Activated CD4-positive, alpha-beta T cell treated with anti-CD3 and anti-CD28 coated beads for 24 hours (primary cell): ENCODE measurements at regions not wholly inside any gene's neighbourhood (a gene's known extent, or its start where the extent isn't known, plus 50 kb on each side); places are given as distances from the start of the nearest gene placed in this dataset.
"Not testable (repeated sequence)": the region's sequence is repeated elsewhere in the genome, so short reads cannot be mapped to it uniquely, and the experiment has no call there.

Experiments
- DNase-seq, 2 donors: peaks; one replicate each; pipeline ENCODE4 v3.0.0-alpha.2; 2020; ENCODE audit warnings: low read depth in 2 of 2

DNA sequence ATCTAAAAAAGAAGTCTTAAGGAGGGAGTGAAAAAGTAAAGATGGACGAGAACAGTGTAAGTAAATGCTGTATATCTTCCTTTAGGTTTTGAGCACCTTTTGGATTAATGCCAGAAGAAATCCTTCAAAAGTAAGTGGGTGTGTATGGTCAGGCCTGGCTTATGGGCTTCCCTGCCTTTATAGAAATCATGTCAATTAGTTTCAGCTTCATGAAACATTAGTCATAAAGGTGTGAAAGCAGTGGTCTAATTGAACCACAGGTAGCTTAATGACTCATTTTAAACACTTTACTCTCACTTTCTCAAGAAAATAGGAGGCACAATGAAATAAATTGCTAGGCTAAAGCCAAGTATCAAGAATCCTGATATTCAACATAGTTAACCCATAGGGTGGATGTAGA lies 467.4 kb upstream of the DPPA4 start:
- DNase-seq: no peak

DNA sequence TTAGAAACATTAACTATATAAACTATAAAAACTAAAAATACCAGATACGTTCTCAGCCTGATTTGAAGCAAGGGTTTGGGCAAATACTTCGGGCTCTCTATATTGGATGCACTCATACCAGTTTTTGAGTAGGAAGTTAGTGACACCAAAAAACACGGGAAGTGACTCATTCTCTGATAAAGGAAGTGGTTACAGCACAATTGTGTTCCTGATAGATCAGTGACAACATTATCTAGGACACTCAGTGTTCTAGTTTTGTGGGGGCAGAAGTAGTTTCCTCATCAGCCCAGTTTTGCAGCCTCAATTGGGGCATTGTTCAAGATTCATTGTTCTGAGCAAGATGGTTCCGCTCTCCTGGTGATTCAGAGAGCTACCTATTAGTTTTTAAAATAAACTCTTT lies 469.6 kb upstream of the DPPA4 start:
- DNase-seq: peak in 1 of 2 donors; percentile 23

DNA sequence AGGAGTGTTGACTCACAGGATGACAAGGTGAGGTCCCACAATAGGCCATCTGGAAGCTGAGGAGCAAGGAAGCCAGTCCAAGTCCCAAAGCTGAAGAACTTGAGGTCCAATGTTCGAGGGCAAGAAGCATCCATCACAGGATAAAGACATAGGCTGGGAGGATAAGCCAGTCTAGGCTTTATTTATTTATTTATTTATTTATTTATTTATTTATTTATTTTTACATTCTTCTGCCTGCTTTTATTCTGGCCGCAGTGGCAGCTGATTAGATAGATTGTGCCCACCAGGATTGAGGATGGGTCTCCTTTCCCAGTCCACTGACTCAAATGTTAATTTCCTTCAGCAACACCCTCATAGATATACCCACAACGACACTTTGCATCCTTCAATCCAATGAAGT lies 472.2 kb upstream of the DPPA4 start:
- DNase-seq: no peak

DNA sequence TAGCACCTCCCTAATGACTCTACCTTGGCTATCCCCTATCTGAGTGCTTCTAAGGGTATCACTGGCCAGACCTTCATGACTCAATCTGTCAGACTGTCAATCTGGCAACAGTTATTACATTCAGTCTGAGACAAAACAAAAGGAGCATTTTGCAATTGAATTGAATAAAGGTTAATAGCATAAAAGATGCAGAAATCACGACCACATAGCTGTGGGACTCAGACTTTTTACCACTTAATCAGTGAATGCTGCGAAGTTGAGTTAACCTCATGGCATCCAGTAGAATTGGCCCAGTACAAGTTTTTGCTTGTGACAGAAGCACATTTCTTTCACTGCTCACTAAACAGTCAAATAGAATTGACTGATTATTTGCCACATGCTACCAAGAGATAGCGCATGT lies 480.7 kb upstream of the DPPA4 start:
- no peak for DNase-seq

DNA sequence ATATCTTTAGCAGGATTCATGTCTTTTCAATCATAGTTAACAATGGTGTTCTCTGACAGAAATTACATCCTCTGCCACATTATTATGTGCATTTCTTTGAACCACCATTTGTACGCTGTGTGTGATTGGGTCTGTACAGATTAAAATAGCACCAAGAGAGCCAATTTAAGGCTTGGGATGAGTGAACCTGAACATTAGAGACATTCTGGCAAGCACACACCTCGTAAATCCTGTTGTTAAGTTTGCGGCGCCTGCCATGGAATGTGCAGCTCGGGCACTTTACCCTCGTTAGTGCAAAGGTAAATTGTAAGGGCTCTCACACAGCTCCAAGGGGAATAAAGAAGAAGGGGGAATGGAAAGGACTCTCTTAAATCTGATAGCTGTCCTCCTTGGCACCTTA lies 482.4 kb upstream of the DPPA4 start:
- DNase-seq: no peak

DNA sequence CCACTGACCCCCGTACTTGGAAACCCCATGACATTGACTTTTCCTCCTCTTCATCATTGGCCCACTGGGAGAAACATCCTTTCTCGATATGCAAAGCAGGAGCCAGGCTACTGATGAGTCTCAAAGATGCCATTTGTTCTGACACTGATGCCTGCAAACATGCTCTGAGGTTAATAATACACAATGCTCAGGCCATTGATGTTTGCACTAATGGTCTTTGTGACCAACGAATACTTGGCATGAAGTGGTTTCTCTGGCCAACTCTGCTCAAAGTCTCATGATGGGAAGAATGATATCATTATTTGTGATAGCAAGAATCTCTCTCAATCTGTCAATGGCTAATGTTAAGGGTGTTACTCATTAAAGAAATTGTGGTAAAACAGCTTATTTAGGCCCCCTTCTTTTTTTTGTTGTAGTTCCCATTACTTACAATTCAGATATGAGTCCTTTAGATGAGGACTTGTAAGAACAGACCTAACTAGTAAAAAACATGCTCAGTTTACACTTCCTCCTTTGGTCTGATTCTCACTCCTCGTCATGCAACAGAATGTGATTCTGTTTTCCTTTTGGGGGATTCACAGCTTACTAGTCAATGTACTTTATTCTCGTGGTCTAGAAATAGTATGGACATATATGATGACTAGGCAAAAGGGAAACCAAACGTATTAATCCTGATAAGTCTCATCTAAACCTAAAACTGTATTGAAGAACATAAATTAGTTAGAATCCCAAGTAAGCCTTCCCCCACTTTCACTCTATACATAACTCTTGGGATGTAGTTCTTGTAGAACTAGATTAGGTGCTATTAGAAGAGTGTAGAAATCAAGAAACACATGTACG lies 488.8 kb upstream of the DPPA4 start:
- DNase-seq: no peak

DNA sequence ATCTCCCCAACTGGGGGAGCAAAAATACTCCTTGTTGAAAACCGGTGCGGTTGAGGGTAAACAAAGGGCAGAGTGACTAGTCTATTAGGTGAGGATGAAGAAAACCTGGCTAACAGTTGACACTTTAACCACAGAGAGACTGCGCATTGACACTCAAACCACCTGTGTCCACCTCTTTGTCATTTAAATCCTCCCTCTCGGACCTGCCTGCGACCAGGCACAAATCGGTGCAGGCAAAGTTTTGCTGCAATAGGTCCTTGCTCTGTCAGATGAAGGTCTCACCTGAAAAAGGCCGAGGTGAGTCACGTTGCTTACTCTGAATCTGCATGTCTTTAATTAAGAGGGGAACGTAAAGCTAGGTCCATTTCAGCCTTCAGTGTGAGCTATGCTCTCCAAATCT lies 494.1 kb upstream of the DPPA4 start:
- DNase-seq: no peak

DNA sequence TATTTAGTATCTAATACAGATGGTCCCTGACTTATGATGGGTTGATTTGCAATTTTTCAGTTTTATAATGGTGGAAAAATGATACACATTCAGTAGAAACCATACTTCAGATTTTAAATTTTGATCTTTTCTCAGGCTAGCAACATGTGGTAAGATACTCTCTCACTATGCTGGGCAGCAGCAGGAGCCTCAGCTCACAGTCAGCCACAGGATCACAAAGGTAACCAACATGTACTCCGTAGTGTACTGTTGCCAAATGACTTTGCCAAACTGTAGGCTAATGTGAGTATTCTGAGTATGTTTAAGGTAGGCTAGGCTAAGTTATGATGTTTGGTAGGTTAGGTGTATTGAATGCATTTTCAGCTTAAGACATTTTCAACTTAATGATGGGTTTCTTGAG lies 498.6 kb upstream of the DPPA4 start:
- no peak for DNase-seq

DNA sequence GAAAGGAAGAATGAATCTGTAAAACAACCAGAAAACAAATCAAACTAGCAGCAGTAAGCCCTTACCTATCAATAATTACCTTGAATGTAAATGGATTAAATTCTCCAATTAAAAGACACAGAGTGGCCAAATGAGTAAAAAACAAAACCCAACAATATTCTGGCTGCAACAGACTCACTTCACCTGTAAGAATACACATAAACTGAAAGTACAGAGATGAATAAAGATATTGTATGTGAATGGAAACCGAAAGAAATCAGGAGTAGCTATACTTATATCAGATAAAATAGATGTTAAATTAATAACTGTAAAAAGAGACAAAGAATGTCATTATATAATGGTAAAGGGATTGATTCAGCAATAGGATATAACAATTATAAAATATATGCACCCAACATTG lies 514.5 kb upstream of the DPPA4 start:
- no peak for DNase-seq

DNA sequence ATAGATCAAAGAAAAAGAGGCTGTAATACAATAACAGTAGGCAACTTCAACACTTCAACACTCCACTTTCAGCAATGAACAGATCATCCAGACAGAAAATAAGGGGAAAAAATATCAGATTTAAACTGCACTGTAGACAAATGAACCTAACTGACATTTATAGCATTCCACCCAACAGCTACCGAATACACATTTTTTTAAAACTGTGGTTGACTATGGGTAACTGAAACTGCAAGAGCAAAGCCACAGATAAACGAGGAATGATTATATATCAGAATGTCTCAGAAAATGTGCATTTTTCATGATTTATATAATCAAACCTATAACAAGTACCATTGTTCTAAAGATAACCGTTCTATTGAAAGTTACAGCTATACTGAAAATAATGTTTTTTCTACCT lies 514.9 kb upstream of the DPPA4 start:
- DNase-seq: no peak

DNA sequence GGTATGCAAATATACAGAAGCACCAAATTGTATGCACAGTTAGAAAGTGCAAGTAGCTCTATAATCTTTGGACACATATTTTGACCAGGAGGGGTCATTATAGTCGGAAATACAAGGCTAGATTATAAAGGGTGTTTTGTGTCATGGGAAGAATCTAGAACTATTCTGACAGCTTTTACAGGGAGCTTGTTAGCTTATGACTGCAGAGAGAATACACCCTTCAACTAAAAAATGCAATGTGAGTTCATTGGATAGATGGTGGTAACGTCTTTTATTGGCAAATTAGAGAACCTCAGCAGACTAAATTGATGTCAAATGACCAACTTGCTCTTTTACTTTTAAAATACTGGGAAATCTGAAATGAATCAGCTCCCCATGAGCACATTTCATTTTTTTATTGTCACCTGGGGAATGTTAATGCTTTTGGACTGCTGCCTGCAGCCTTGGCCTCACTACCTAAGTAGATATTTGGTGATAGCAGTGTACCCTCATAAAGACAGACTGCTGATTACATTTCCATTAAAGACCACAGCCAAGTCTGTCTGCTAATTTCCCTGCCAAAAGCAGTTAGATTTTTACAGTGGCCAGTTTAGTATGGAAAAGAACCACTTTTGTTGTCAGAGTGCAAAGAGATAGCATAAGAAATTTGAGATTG lies 515.9 kb upstream of the DPPA4 start:
- no peak for DNase-seq

DNA sequence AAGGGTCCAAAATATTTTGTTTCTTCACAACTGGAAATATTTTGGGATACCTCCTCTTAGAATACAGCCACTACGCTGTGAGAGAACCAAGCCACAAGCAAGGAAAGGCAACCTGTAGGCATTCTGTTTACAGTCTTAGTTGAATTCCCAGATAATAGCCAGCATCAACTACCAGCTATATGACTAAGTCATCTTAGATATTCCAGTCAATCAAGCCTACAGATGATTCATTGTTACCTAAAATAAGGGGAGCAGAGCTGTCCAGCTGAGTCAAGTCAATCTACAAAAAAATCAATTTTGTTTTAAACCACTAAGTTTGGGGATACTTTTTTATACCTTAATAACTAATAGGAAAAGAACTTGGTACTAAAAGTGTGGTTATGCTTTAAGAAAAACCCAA lies 526.4 kb upstream of the DPPA4 start:
- DNase-seq: no peak

DNA sequence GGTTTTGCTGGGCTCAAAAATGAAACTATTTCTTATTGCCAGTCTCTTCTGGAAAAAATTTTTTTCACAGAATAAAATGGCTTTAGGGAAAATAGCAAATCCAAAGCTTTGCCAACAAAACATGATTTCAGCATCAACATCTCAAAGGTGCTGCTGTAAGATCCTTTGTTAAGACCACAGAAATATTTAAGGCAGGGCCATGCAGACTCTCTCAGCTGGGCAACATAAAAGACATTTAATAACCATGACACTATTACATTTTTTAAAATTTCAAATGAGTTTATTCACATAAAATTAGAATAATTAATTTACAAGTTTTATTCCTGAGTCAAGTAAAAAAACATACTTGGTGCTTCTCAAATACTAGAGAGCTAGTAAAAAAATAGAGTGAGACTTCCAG lies 527.1 kb upstream of the DPPA4 start:
- no peak for DNase-seq

DNA sequence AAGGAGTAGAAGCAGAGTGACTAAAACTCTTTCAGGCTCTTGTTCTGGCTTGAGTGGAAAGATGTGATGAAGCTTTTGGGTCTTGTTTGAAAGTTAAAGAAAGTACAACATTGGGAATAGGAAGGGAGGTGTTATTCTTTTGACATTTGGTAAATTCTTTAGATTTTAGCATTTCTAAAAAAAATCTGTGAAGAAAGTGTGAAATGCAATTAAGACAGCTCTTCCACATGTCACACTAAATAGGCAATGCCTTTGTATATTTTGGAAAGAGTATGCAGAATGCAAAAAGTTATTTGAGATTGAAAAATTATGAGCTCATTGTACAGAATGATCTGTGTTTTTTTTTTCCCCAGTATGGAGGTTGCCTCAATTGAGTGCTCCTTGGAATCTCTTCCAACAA lies 532.2 kb upstream of the DPPA4 start:
- no peak for DNase-seq

DNA sequence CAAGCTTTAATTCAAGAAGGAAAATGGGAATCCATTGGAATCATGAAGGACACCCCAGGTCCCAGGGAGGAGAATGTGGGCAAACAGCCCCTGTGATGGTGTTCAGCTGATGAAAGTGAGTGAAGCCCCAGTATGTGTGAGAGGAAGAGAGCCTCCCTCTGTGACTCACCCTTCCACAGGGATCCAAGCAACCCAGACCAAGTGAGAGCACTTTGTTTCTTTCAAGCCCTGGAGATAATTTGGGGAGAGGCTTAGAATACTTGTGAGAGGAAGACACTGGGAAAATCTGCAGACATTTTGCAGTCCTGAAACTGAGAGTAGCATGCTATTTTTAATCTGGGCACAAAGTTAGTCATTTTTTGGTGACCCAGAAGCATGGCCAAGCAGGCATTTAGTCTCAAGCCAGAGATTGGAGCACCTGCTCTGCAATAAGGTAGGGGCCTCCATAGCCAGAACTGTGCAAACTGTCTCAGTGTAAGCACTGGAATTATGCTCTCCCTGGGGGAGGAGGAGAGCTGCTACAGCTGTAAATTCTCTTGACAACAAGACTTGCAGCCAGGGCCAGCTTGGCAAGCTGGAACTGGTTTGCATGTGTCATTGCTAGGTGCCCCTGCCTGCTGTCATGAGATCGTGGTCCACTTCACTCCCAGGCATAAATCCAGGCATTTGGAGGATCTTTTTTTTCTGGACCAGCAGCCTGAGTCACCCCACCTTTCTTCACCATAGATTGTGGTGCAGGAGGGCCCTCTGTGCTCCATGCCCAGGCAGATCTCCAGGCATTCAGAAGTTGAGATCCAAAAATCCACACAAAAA lies 537.8 kb upstream of the DPPA4 start:
- no peak for DNase-seq

DNA sequence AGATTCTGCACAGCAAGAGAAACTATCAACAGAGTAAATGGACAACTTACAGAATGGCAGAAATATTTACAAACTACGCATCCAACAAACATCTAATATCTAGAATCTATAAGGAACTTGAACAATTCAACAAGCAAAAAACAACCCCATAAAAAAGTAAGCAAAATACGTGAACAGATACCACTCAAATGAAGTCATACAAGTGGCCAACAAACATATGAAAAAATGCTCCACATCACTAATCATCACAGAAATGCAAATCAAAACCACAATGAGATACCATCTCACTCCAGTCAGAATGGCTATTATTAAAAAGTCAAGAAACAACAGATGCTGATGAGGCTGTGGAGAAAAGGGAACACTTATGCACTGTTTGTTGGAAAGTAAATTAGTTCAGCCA lies 540.3 kb upstream of the DPPA4 start:
- DNase-seq: not testable (repeated sequence)

DNA sequence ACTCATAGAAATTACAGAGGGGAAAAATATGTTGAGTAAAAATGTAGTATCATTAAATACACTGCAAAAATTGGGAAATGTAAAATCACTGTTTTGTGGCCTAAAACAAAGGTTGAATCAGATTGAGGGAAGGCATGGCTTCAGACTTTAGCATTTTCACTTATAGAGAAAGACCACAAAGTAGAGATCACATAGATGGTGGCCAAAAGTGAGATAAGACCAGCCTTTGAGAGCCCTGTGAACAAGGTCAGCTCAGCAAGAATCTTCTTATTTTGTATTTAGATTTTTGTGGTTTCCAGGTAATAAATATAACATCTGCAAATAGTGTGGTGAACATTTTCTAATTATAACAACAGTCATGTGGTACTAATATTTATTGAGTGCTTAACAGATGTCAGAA lies 544.8 kb upstream of the DPPA4 start:
- DNase-seq: no peak

DNA sequence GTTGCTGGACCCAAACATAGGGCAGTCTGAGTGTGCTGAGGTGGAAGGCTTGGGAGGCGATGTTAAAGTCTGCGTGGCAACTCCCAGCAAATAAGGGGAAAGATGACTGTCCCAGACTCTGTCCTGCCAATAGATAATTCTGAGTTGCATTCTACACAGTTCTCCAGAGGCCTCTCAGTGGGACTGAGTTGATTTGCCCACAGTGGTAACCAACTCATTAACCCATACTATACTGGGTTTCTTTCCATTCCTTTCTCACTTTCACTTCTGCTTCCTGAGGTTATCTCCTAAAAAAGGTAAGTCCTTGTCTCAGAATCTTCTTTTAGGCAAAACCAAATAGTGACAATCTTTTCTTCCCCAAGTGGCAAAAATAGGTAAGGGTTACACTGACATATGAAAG lies 549.9 kb upstream of the DPPA4 start:
- DNase-seq: no peak

DNA sequence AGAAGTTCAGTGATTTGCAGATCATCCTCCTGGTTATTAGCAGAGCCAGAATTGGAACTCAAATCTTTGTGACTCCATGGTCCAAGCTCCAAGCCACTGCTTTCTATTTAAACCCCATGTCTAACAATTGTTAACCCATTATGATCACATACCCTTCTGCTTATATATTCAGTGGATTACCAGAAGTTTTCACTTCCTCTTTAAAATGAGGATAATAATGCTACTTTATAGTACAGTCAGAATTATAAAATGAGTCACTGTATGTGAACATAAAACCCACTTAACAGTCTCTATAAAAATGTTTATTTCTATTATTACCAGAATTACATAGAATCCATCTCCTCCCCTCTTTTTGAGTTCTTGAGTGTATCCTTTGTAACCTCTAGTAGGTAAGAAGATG lies 550.7 kb upstream of the DPPA4 start:
- no peak for DNase-seq

DNA sequence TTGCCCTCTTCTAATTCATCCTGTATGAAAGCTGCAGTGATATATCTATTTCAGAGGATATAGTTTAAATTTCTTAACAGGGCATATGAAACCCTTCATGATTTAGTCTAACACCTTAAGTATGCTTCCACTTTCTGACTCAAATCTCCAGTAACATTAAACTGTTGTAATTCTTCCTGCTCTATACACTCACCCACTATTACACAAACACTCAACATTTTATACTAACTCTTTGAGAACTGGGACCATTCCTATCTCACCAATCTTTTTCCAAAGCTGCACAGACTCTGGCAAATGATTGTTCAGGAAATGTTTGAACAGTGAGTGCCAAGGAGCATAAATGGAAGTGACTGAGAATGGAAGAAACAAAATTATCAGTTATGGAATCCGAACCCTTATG lies 560.4 kb upstream of the DPPA4 start:
- no peak for DNase-seq

DNA sequence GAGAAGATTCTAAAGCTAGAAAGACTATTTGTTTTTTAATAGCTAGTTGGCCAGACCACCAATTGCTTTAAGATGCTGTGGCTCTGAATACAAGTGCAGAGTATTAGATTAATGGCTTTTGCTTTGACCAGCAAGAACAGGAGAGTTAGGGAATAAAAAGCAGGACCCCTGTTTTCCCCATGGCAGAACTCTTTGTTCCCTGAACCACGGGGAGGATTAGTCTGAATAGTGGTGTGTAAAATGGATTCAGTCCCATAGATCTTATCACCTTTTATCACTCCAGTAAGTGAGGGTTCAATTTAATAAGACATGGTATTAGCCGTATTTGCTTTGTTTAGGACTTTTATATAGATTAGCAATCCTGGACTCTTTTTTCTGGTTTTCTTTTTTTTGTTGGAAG lies 562.6 kb upstream of the DPPA4 start:
- no peak for DNase-seq

DNA sequence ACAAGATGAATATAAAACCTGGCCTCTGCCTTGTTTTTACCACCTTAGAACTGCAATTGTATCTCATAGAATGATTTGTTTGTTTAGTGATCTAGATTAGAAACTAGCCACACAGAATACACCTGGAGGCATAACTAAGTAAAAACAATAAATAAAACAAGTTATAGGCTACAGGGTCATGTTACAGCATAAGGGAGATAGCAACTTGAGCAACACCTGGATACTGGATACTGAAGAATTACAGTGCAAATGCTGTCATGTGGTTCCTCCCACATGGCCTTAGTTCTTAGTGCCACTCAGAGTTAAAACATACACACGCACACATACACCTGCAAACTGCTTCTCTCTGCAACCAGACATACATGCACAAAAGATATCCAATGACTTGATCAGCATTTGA lies 563.4 kb upstream of the DPPA4 start:
- DNase-seq: no peak

DNA sequence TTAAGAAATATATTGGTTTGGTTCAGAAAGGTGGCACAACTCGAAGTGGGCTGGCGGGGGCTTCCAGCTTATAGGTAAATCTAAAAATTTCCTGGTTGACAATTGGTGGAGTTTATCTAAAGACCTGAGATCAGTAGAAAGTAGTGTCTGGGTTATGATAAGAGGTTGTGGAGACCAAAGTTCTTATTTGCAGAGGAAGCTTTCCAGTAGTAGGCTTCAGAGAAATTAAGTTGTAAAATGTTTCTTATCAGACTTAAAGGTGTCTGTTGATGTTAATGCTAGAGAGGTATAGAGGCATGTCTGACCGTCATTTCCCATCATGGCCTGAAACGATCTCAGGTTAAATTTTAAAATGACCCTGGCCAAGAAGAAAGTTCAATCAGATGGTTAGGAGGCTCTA lies 565.2 kb upstream of the DPPA4 start:
- DNase-seq: no peak
